GM18867 (cell line): ENCODE measurements at regions not wholly inside any gene's neighbourhood (a gene's known extent, or its start where the extent isn't known, plus 50 kb on each side); places are given as distances from the start of the nearest gene placed in this dataset.

Source experiments
- ATAC-seq: cut with Tn5 transposase; IDR thresholded peaks from one replicate; pipeline ENCODE4 v1.9.1; 2021; ENCODE audit warnings: mild to moderate bottlenecking, moderate library complexity; ENCODE audit not compliant: unreplicated experiment

GRCh38 chr11:130609121-130610035, 160.9 kb downstream of the ADAMTS15 start:
- ATAC-seq = peak; percentile 71

GRCh38 chr11:130611791-130612251, 163.4 kb downstream of the ADAMTS15 start:
- no peak for ATAC-seq

GRCh38 chr11:130612291-130612851, 163.9 kb downstream of the ADAMTS15 start:
- no peak for ATAC-seq

DNA sequence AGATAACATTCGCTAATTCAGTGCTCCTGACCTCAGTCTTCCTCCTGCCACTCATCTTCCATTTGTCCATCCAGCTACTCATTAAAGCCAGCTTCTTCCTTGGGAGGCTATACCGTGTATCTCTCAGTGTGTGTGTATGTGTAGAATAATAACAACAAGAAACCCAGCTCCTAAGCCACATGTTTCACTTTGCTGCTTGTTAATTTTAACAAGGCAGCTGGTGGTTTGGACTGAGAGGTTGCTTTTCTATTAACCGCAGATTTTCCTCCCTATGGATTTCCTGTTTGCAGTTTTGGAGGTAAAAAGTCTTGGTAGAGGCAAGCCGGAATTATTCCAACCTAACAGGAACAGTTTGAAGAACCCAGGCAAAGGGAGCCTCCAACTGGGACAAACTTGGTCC, 165.0 kb downstream of the ADAMTS15 start:
- no peak for ATAC-seq

DNA sequence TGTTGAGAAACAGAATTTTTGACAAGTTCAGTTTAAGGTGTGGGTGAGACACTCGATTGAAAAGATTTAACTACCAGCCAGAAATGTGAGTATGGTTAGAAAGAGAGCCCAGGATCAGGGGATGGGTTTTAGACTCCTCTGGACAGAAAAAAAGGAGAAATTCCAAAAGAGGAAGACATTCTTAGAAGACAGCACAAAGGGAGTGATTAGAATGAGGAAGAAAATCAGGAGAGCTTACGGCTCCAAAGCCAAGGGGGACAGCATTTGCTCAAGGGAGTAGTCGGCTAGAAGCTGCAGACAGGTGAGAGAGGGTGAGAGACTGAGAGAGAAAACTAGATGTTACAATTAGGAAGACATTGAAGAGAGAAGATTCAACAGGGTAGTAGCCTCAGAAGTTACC, 166.1 kb downstream of the ADAMTS15 start:
- no peak for ATAC-seq

DNA sequence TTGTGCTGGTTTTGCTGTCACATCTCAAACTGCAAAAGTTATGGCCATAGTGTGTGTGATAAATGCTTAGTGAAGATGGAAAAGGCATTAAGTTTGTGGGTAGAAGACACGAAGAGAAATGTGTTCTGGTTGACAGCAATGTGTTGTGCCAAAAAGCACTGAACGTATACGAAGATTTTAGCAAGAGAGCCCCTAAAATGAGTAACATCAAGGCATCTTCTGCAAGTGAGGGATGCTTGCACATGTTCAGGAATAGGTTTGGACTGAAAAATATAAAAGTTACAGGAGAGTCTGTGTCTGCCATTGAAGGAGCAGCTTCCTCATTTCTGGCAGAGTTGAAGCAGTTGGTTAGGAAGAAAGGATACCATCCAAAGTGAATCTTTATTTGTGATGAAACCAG, 167.1 kb downstream of the ADAMTS15 start:
- ATAC-seq = no peak

DNA sequence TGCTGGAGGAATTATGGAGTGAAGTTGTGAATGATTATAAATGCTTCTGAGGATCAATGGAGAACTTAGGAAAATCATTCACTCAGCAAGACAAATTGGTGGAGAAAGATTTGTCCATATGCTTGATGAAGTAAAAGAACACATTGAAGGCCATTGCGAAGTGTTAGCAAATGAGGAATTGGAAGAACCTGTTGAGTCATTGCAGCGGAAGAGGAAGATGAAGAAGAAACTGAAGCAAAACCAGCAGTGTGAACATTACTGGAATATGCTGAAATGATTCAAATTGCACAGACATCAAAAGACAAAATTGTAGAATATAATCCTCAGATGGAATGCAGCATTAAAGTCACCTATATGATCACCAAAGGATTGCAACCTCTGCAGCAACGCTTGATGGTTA, 168.1 kb downstream of the ADAMTS15 start:
- ATAC-seq = no peak

DNA sequence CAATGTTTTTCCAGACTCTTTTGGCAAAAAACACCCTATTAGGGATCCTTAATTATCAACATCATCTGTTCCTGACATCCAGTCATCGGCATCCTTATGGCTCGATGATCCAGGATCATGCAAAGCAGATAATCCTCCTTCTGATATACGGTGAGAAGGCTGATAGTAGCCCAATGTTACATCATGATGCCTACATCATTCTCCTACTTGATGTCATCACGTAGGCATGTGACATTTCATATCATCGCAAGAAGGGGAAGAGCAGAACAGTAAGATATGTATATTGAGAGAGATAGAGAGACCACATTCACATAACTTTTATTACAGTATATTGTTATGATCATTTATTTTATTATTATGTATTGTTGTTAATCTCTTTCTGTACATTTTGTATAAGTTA, 168.6 kb downstream of the ADAMTS15 start:
- ATAC-seq = no peak

GRCh38 chr11:130620548-130620947, 172.1 kb downstream of the ADAMTS15 start:
- no peak for ATAC-seq

DNA sequence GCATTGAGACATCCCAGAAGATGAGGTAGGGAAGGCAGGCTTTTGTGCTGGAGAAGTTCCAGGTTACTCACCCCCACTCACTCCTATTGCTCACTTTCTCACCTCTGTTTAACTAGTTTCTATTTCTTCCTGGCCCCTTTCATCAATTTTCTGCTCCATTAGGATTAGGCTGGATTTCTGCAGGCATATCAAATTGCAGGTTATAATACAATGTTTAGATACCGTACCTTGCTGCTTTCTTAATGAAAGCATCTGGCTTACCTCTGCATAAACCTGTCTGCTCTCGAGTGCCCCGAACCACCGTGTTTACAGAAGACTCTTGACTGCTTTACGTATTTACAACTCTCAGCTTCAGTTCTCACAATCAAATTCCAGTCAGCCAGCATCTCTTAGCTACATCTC, 173.7 kb downstream of the ADAMTS15 start:
- no peak for ATAC-seq

DNA sequence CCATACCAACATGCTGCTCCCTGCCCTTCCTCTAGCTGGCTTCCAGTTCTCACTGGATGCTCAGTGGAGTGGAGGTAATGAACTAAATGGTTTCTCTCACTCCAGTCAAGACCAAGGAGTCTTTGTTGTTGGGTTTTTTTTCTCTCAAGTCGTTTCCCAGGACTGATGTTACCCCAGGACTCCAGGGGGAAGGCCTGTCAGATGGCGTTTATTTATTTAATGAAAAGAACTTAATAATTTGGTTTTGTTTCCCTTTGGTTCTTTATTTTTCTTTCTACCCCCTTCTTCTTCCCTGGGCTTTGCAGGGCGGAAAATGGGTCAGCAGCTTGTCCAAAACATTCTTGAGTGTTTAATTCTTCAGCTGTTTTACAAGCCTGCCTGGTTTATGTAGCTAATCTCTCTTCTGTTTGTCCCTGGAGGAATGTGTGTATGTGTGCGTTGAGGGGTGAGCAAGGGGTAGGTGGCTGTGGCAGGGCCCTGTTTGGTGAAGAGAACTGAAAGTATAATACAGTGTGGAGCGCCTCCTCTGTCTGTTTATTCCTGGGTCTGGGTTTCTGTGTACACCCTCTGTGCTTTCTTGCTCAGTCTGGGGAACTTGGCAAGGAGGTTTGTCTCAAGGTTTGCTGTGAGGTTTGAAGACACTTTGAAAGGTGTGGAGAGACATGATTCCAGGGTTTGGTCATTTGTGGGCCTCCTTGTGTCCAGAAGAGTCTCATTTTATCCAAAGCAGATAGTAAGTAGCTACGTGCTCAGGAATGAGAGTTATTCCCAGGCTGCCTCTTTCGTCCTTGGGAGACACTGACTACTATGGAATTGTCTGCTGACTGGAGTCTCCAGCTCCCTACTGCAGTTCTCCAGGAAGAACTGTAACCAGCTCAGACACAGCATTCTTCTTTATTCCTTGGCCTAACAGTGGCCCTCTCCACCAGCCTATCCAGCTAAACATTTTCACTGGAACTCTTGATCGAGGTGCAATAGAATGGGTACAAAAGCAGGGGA, 175.5 kb downstream of the ADAMTS15 start:
- no peak for ATAC-seq

GRCh38 chr11:130624971-130625544, 176.6 kb downstream of the ADAMTS15 start:
- ATAC-seq = no peak

DNA sequence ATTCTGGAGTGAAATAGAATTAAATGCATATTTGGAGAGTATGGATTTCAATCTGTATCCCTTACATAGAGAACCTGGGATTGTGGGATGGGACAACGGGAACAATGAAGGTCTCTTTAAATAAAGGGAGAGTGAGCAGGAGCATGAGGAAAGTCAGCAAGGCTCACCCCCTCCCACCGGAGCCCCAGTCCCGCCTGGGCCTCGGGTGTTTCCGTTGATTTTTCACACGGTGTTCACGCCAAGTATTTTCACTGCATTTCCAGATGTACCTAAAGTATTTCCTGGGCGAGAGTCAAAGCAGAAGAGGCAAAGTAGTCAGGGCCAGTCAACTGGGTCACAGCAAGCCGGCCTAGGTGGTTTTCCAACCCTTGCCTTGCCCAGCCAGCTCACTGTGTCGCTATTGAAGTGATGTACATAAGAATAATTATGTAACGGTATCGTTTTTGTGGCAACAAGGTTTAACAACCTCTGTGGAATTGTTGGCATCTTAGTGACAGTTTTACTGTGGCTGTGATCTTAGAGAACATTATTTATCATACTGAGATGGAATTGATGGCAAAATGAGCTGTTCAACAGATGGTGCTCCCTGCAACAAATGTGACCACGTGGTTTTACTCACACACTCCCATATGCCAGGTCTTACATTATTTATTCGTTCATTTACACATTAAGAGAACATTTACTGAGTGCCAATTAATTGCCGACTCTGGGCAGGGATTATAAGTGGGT, 177.3 kb downstream of the ADAMTS15 start:
- ATAC-seq = no peak

GRCh38 chr11:130629039-130629438, 180.6 kb downstream of the ADAMTS15 start:
- ATAC-seq = no peak

- ATAC-seq = no peak
These were observed 182.7 kb downstream of the ADAMTS15 start for GRCh38 chr11:130631119-130631518.

- ATAC-seq = peak; percentile 39
These were observed 185.0 kb downstream of the ADAMTS15 start for GRCh38 chr11:130633466-130633865.

- no peak for ATAC-seq
These were observed 185.7 kb downstream of the ADAMTS15 start for GRCh38 chr11:130634186-130634585.

DNA sequence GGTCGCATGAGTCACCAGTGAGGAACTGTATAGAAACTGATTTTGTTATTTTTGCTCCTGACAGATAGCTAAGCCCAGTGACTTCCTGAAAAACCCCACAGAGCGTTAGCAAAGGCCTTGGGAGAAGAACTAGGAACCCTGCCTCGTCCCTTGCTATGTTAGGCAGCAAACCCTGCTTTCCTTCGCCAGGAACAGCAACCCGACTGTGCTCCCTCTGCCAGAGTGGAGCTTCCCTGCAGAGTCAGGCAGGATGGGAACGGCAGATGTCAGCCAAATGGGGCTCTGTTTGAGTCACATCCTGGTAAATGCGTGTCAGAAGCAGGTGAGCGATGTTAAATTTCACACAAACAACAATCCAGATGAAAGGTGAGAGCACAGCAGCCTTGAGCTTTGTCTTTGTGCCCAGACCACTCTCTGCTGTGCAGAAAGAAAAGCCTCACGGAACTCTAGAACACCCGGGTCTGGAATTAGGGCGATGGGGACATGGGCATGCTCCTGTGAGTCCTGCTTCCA, 186.6 kb downstream of the ADAMTS15 start:
- no peak for ATAC-seq

- no peak for ATAC-seq
These were observed 187.6 kb downstream of the ADAMTS15 start for GRCh38 chr11:130635937-130636630.
